HL-60 (cell line): ENCODE measurements at regions not wholly inside any gene's neighbourhood (a gene's known extent, or its start where the extent isn't known, plus 50 kb on each side); places are given as distances from the start of the nearest gene placed in this dataset.

ENCODE experiments used
- DNase-seq, 2 experiments: peaks; one replicate each; pipeline ENCODE4 v3.0.0-alpha.2; 2010 to 2020; ENCODE audit warnings: low read depth in 1 of 2, low spot score in 1 of 2
- H3K27ac ChIP-seq: fragments of 250-450 bp; sonication (Bioruptor Pico); replicated peaks from 2 replicates; pipeline ENCODE4 v1.5.1; 2020; ENCODE audit warnings: mild to moderate bottlenecking, moderate library complexity
- H3K27me3 ChIP-seq: fragments of 250-450 bp; sonication (Bioruptor Pico); 2 replicates; pipeline ENCODE4 v1.5.1; 2021; ENCODE audit warnings: mild to moderate bottlenecking, moderate library complexity; ENCODE audit not compliant: insufficient read depth, poor library complexity, severe bottlenecking
- H3K4me3 ChIP-seq: replicated peaks from 2 replicates; pipeline ENCODE4 v1.5.1; 2011; ENCODE audit warnings: mild to moderate bottlenecking, control low read depth, low read length; ENCODE audit not compliant: insufficient read depth
- CTCF ChIP-seq: IDR thresholded peaks from one replicate; pipeline ENCODE4 v1.5.1; 2011; ENCODE audit warnings: low read length, control low read depth, inconsistent platforms; ENCODE audit not compliant: insufficient read depth
- GABPA ChIP-seq: IDR thresholded peaks from 2 replicates; pipeline ENCODE4 v1.6.1; 2012; ENCODE audit warnings: low read depth
- POLR2AphosphoS5 ChIP-seq: IDR thresholded peaks from 2 replicates; pipeline ENCODE4 v1.6.1; 2012; ENCODE audit warnings: low read depth
- SPI1 ChIP-seq: IDR thresholded peaks from 2 replicates; pipeline ENCODE4 v1.6.1; 2012; ENCODE audit warnings: low read depth, mild to moderate bottlenecking, borderline replicate concordance
- TF ChIP-seq, protein P1 (sequence below): IDR thresholded peaks from 2 replicates; pipeline ENCODE4 v1.6.1; 2012; ENCODE audit warnings: low read depth; ENCODE audit not compliant: insufficient replicate concordance

- H3K27me3 ChIP-seq: no peaks in the 10 kb centered on the region
- no peak overlapping the region for H3K27ac ChIP-seq
- no peak for DNase-seq
- TF ChIP-seq CTCF (no peak), SPI1 (no peak), GABPA (no peak), POLR2AphosphoS5 (no peak)
- TF ChIP-seq, protein P1, sequence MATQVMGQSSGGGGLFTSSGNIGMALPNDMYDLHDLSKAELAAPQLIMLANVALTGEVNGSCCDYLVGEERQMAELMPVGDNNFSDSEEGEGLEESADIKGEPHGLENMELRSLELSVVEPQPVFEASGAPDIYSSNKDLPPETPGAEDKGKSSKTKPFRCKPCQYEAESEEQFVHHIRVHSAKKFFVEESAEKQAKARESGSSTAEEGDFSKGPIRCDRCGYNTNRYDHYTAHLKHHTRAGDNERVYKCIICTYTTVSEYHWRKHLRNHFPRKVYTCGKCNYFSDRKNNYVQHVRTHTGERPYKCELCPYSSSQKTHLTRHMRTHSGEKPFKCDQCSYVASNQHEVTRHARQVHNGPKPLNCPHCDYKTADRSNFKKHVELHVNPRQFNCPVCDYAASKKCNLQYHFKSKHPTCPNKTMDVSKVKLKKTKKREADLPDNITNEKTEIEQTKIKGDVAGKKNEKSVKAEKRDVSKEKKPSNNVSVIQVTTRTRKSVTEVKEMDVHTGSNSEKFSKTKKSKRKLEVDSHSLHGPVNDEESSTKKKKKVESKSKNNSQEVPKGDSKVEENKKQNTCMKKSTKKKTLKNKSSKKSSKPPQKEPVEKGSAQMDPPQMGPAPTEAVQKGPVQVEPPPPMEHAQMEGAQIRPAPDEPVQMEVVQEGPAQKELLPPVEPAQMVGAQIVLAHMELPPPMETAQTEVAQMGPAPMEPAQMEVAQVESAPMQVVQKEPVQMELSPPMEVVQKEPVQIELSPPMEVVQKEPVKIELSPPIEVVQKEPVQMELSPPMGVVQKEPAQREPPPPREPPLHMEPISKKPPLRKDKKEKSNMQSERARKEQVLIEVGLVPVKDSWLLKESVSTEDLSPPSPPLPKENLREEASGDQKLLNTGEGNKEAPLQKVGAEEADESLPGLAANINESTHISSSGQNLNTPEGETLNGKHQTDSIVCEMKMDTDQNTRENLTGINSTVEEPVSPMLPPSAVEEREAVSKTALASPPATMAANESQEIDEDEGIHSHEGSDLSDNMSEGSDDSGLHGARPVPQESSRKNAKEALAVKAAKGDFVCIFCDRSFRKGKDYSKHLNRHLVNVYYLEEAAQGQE: no peak
- no peak overlapping the region for H3K4me3 ChIP-seq
These were observed 425.9 kb upstream of the GHITM start for GRCh38 chr10:83713423-83713822.

DNA sequence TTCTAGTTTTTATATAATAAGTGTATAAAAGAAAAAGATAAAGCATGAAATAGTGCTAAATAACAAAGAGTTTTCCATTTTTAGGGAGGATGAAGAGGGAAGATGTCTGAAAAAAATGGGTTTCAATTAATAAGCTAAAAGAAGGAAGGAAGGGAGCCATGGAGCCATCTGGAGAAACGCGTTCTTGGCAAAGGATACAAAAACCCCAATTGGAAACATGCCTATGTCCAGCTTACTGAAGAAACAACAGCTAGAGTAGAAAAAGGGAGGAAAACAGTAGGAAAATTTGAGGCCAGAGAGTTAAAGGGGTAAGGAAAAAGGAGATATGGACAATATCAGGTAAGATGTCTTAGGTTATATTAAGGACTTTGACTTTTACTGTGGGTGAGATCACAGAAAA, 416.2 kb upstream of the GHITM start:
- Histone ChIP-seq H3K27me3 (no peaks in the 10 kb centered on the region), H3K27ac (no peak overlapping the region), H3K4me3 (no peak overlapping the region)
- TF ChIP-seq, protein P1: no peak
- TF ChIP-seq SPI1 (no peak), CTCF (no peak), POLR2AphosphoS5 (no peak), GABPA (no peak)
- no peak for DNase-seq

DNA sequence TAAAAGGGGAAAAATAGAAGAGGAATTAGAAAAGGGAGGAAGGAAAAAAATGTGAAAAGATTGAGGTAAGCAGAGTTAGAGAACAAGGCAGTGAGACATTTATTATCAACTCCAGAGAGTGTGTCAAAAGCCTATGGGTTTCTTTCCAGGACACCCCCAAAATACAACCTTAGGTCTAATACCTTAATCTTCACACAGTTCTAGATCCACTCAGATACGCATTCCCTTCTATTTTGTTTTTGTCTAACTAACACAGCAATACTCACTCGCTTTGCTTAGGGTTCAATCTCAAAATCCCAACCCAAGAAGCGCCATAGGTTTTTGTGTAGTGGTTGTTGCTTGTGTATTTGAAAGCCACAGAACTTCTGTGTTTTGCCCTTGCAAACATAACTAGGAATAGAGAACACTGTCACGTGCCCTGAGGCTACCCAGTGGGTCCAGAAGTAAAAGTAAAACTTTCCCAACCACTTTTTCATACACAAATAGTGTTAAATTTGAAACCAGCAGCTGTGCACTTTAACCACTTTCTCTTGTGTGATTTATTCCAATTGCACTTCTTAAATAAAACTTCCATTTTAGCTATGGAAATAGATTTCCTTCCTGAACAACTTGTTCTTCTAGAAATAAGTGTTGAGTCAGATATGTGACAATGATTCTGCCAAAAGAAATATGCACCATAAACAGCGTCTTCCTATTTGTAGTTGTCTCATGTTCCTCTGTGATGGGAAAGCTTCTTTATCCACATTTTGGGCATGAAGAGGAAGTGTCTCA, 414.7 kb upstream of the GHITM start:
- no peaks in the 10 kb centered on the region for H3K27me3 ChIP-seq
- no peak for TF ChIP-seq CTCF
- no peak for TF ChIP-seq SPI1
- no peak for DNase-seq
- no peak overlapping the region for H3K27ac ChIP-seq
- no peak overlapping the region for H3K4me3 ChIP-seq

DNA sequence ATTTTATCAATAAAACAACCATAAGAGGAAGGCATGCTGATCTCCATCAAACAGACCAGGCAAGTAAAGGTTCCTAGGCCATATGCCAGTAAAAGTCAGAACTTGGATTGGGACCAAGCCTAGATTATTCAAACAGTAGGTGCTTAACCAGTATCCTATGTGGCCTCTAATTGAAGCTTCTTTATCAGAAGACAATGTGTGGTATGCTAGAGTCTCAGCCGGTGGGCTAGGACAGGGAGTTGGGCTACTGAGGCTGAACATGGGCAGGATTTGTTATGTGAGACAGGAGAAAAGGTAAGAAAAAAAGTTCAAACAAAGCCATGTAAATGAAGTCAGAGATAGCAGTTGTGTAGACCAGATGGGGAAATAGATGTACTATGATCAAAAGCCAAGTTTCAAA, 413.7 kb upstream of the GHITM start:
- no peak overlapping the region for H3K27ac ChIP-seq
- H3K4me3 ChIP-seq: no peak overlapping the region
- TF ChIP-seq, protein P1: no peak
- no peaks in the 10 kb centered on the region for H3K27me3 ChIP-seq
- DNase-seq: no peak
